Lung (tissue), 11 donors: ENCODE measurements at regions not wholly inside any gene's neighbourhood (a gene's known extent, or its start where the extent isn't known, plus 50 kb on each side); places are given as distances from the start of the nearest gene placed in this dataset.

ENCODE experiments used
- ATAC-seq: fragments of 200-7000 bp; cut with Tn5 transposase; one replicate; pipeline ENCODE4 v1.9.1; 2020; ENCODE audit warnings: moderate number of reproducible peaks; ENCODE audit not compliant: insufficient read depth, low FRiP score
- DNase-seq, 3 donors: peaks; one replicate each; pipeline ENCODE4 v3.0.0-alpha.2; 2013 to 2017
- H3K27ac ChIP-seq, 2 donors: one replicate each; pipeline ENCODE4 v1.5.1; 2013; ENCODE audit warnings: mild to moderate bottlenecking in 2 of 2, moderate library complexity in 2 of 2, control low read depth in 1 of 2, inconsistent platforms in 1 of 2, low read depth in 1 of 2, low read length in 1 of 2
- H3K27me3 ChIP-seq, 3 donors: one replicate each; pipeline ENCODE4 v1.5.1; 2013; ENCODE audit warnings: low read length in 2 of 3; ENCODE audit not compliant: control insufficient read depth in 3 of 3, insufficient read depth in 3 of 3
- H3K36me3 ChIP-seq, 4 donors: one replicate each; pipeline ENCODE4 v1.5.1; 2013; ENCODE audit warnings: low read length in 4 of 4, mild to moderate bottlenecking in 1 of 4, moderate library complexity in 1 of 4; ENCODE audit not compliant: control insufficient read depth in 4 of 4, insufficient read depth in 4 of 4
- H3K4me1 ChIP-seq, 5 donors: one replicate each; pipeline ENCODE4 v1.5.1; 2013; ENCODE audit warnings: low read length in 5 of 5, mild to moderate bottlenecking in 2 of 5, moderate library complexity in 1 of 5; ENCODE audit not compliant: control insufficient read depth in 5 of 5, insufficient read depth in 5 of 5
- H3K4me3 ChIP-seq: one replicate; pipeline ENCODE4 v1.5.1; 2013; ENCODE audit warnings: mild to moderate bottlenecking, control low read depth, moderate library complexity
- H3K9ac ChIP-seq, 2 donors: one replicate each; pipeline ENCODE4 v1.5.1; 2013; ENCODE audit warnings: low read length in 2 of 2, control low read depth in 1 of 2; ENCODE audit not compliant: insufficient read depth in 1 of 2
- H3K9me3 ChIP-seq, 4 donors: one replicate each; pipeline ENCODE4 v1.5.1; 2013; ENCODE audit warnings: low read length in 3 of 4, mild to moderate bottlenecking in 1 of 4, moderate library complexity in 1 of 4; ENCODE audit not compliant: control insufficient read depth in 4 of 4, insufficient read depth in 3 of 4
- WGBS, 2 donors: extraction: QIAGEN DNeasy Blood & Tissue Kit; methylation state at CpG; one replicate each; pipeline ENCODE4 v1.1.7; 2013; 5-methylcytosine and 5-hydroxymethylcytosine counted together
- TF ChIP-seq, protein P1 (sequence below): IDR thresholded peaks from 2 replicates; pipeline ENCODE4 v1.5.1; 2012; ENCODE audit warnings: mild to moderate bottlenecking; ENCODE audit errors: control extremely low read depth, extremely low read depth
- donor health status: control.
- donor health status: control.
- donor health status: Bipolar disorder and iron deficiency.
- donor health status: healthy.
- donor health status: DM: yes; HTN: yes; CAD: no.

DNA sequence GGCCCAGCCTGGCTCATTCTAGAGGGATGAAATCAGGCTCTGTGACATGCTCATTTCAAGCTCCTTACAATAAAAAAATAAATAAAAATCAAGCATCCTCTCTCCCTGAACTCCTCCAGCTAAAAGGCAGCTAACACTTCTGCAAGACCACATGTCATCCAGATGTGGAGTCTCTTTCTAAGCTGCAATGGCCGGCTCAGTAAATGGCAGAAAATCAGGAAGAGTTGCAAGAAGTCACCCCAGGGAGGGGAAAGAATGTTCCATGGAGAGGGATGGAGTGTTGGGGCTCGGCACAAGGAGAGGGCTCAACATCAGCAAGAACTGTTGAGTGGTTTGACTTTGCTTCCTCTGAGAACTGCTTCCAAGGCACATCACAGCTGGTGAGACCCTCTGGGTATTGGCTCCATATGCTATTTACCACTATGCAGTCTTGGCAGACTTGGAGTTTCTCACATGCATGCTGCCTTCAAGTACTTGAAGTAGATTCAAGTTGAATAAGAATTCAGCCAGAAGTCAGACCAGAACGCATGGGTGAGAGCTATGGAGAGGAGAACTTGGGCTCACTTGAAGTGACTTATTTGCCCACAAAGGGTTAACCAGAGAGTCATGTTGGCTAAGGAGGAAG lies 689.0 kb downstream of the NTRK3 start:
- DNase-seq = peak in 2 of 3 donors; percentile 6 to 32
- Histone ChIP-seq H3K36me3 (no peaks in the 10 kb centered on the region), H3K9ac (no peak overlapping the region), H3K9me3 (no peaks in the 10 kb centered on the region), H3K27ac (no peak overlapping the region), H3K27me3 (no peaks in the 10 kb centered on the region), H3K4me1 (no peaks in the 10 kb centered on the region), H3K4me3 (no peak overlapping the region)
- no peak for ATAC-seq
- WGBS, 2 donors = 58 to 76% methylated on average over 3 of the region's 3 CpGs
- TF ChIP-seq, protein P1, sequence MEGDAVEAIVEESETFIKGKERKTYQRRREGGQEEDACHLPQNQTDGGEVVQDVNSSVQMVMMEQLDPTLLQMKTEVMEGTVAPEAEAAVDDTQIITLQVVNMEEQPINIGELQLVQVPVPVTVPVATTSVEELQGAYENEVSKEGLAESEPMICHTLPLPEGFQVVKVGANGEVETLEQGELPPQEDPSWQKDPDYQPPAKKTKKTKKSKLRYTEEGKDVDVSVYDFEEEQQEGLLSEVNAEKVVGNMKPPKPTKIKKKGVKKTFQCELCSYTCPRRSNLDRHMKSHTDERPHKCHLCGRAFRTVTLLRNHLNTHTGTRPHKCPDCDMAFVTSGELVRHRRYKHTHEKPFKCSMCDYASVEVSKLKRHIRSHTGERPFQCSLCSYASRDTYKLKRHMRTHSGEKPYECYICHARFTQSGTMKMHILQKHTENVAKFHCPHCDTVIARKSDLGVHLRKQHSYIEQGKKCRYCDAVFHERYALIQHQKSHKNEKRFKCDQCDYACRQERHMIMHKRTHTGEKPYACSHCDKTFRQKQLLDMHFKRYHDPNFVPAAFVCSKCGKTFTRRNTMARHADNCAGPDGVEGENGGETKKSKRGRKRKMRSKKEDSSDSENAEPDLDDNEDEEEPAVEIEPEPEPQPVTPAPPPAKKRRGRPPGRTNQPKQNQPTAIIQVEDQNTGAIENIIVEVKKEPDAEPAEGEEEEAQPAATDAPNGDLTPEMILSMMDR = no peak

- no peak overlapping the region for H3K27ac ChIP-seq
- H3K36me3 ChIP-seq = no peaks in the 10 kb centered on the region
- no peak overlapping the region for H3K9ac ChIP-seq
- no peak overlapping the region for H3K4me3 ChIP-seq
- DNase-seq (no peak), ATAC-seq (no peak)
- WGBS, 2 donors = 82 to 90% methylated on average over 6 of the region's 6 CpGs
- no peaks in the 10 kb centered on the region for H3K27me3 ChIP-seq
- TF ChIP-seq, protein P1 = no peak
- no peaks in the 10 kb centered on the region for H3K9me3 ChIP-seq
- H3K4me1 ChIP-seq = no peaks in the 10 kb centered on the region
Observed at GRCh38 chr15:87566236-87566635, 690.3 kb downstream of the NTRK3 start.

GRCh38 chr15:87564681-87565080 lies 691.9 kb downstream of the NTRK3 start:
- H3K4me3 ChIP-seq = no peak overlapping the region
- H3K27ac ChIP-seq = no peak overlapping the region
- H3K9ac ChIP-seq = no peak overlapping the region
- no peaks in the 10 kb centered on the region for H3K9me3 ChIP-seq
- no peaks in the 10 kb centered on the region for H3K4me1 ChIP-seq
- ATAC-seq (no peak), DNase-seq (no peak)
- H3K27me3 ChIP-seq = no peaks in the 10 kb centered on the region
- 73 to 75% methylated on average over 3 of the region's 3 CpGs for WGBS, 2 donors
- TF ChIP-seq, protein P1 = no peak
- no peaks in the 10 kb centered on the region for H3K36me3 ChIP-seq

DNA sequence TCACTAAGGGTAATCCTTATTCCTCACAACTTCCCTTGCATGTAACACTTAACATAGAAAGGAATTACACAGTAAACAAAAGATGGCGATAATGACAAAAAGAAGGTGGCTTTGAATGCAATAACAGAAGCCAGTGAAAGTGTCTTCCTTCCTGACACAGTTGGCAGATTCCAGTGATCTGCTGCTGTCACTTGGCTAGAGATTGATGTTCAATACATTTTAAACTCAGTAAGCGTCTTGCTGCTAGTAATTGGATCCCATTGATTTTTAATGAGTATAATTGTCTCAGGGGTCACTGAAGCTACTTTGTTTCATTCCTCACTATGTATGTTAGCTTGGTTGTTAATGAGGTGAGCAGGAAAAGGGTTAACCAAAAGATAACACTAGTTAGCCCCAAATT lies 692.7 kb downstream of the NTRK3 start:
- peaks cover 0 to 2% (median 0%) of the 10 kb centered on the region in 4 donors for H3K9me3 ChIP-seq
- H3K4me1 ChIP-seq = no peaks in the 10 kb centered on the region
- H3K27me3 ChIP-seq = no peaks in the 10 kb centered on the region
- no peak for ATAC-seq
- TF ChIP-seq, protein P1 = no peak
- no peak overlapping the region for H3K27ac ChIP-seq
- no peak for DNase-seq
- H3K4me3 ChIP-seq = no peak overlapping the region
- WGBS, 2 donors = 59 to 62% methylated on average over 2 of the region's 2 CpGs
- H3K9ac ChIP-seq = no peak overlapping the region
- H3K36me3 ChIP-seq = no peaks in the 10 kb centered on the region
